ENCODE measurements at regions not wholly inside any gene's neighbourhood (a gene's known extent, or its start where the extent isn't known, plus 50 kb on each side); places are given as distances from the start of the nearest gene placed in this dataset.

- TF ChIP-seq CTCF (conservative IDR thresholded peaks at IDR 0.05; ENCODE audit: low read length) (no peak), EZH2phosphoT487 (IDR thresholded peaks at IDR 0.05; ENCODE audit: borderline replicate concordance) (no peak)
Measured at GRCh38 chr18:60120231-60120750, 220.5 kb downstream of the PMAIP1 start.

Data from Loucy (cell line).